Hematopoietic multipotent progenitor cell treated with erythropoietin and hydrocortisone succinate and interleukin-3 and kit ligand, for 15 days (in vitro differentiated cells): ENCODE measurements at regions not wholly inside any gene's neighbourhood (a gene's known extent, or its start where the extent isn't known, plus 50 kb on each side); places are given as distances from the start of the nearest gene placed in this dataset.
"Not testable (repeated sequence)": the region's sequence is repeated elsewhere in the genome, so short reads cannot be mapped to it uniquely, and the experiment has no call there.

Source experiments
- DNase-seq: peaks from one replicate; pipeline ENCODE4 v3.0.0-alpha.2; 2015; ENCODE audit warnings: low spot score

- no peak for DNase-seq
Observed at GRCh38 chr6:153984811-153985210, 54.2 kb upstream of the OPRM1 start.

- DNase-seq, result no peak
Observed at GRCh38 chr6:153980171-153980570, 58.9 kb upstream of the OPRM1 start.

DNA sequence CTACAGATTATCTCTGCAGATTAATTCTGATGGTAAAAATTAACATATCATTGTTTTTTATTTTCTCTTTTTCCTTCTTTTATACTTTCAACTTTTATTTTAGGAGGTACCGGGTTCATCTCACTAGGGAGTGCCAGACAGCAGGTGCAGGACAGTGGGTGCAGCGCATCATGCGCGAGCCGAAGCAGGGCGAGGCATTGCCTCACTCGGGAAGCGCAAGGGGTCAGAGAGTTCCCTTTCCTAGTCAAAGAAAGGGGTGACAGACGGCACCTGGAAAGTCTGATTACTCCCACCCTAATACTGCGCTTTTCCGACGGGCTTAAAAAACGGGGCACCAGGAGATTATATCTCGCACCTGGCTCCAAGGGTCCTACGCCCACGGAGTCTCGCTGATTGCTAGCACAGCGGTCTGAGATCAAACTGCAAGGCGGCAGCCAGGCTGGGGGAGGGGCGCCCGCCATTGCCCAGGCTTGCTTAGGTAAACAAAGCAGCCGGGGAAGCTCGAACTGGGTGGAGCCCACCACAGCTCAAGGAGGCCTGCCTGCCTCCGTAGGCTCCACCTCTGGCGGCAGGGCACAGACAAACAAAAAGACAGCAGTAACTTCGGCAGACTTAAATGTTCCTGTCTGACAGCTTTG is 60.0 kb upstream of the OPRM1 start:
- DNase-seq, result not testable (repeated sequence)

GRCh38 chr6:153976921-153977693 is 61.9 kb upstream of the OPRM1 start:
- no peak for DNase-seq

GRCh38 chr6:153966001-153966400 is 73.0 kb upstream of the OPRM1 start:
- DNase-seq, result no peak

GRCh38 chr6:153963352-153963751 is 75.7 kb upstream of the OPRM1 start:
- no peak for DNase-seq

DNA sequence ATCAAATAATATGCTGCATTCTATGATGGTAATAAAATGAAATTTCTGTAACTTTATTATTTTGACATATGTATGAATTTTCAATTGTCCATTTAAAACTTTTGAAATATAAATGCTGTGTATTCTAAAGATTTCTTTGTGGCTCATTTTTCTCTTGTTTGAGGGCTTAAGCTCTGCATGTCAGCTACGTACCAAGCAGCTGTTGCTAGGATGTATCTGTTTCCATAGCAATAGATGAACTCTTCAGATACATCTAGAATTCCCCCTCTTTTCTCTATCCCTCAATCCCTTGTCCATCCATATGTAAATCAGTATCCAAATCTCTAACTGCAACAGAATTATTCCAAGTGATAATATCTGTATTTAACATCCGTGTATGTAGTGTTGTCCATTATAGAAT is 76.5 kb upstream of the OPRM1 start:
- DNase-seq, result no peak

DNA sequence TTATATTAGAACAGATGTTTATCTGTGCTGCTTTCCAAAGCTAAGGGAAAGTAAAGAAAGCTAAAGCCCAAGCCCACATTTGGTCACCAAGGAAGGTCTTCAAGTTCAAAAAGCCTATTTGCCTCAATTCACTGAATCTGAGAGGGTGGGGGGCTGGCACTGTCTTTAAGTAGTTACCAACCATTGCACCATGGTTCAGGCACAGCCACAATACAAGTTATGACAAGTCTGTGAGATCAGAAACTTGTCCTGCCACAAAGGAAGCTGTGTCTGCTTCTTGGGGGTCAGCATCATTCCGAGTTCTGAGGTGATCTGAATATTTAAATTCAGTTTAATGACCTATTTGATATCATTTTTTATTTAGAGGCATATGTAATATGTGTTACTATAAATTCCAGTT is 78.3 kb upstream of the OPRM1 start:
- DNase-seq, result no peak

- no peak for DNase-seq
Observed at GRCh38 chr6:153960281-153960680, 78.8 kb upstream of the OPRM1 start.

DNA sequence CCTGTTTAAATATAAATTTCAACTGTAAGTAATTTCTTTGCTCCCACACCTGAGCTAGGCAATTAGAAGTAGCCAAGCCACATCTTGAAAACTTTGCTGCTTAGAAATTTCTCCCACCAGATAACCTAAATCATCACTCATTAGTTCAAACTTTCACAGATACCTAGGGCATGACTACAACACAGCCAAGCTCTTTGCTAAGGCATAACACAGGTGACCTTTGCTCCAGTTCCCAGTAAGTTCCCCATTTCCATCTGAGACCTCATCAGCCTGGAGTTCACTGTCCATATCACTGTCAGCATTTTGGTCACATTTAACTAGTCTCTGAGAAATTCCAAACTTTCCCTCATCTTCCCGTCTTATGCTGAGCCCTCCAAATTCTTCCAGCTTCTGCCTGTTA is 79.8 kb upstream of the OPRM1 start:
- no peak for DNase-seq

- DNase-seq, result no peak
Observed at GRCh38 chr6:153958860-153959259, 80.2 kb upstream of the OPRM1 start.

DNA sequence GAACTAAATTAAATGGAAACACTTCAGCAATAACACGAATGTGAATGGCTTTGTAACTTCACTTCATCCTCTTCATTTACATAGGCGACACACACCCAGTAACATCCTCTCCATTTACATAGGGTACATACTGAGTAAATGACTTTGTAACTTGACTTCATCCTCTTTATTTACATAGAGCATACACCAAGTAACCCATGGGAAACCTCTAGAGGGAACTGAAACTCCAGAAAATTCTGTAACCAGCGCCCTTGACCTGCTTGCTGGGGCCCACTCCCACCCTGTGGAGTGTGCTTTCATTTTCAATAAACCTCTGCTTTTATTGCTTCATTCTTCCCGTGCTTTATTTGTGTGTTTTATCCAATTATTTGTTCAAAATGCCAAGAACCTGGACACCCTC is 81.6 kb upstream of the OPRM1 start:
- no peak for DNase-seq

DNA sequence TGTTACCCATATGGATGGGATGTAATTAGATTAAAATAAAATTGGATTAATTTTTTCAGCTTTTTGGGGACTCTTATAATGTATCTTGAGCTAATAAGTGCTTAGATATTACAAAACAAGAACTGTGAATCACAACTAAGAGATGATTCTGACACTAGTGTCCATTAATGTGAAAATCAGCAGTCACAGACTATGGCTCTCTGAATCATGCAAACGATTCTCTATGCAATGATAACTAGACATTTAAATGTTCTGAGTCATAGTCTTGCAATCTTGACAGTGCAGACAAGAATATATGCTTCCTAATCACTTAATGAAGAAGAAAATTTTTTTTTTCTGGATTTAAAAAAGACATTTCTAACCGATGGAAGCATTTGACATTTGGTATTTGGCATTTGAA is 82.2 kb upstream of the OPRM1 start:
- DNase-seq, result no peak

GRCh38 chr6:153949616-153950015 is 89.4 kb upstream of the OPRM1 start:
- no peak for DNase-seq

DNA sequence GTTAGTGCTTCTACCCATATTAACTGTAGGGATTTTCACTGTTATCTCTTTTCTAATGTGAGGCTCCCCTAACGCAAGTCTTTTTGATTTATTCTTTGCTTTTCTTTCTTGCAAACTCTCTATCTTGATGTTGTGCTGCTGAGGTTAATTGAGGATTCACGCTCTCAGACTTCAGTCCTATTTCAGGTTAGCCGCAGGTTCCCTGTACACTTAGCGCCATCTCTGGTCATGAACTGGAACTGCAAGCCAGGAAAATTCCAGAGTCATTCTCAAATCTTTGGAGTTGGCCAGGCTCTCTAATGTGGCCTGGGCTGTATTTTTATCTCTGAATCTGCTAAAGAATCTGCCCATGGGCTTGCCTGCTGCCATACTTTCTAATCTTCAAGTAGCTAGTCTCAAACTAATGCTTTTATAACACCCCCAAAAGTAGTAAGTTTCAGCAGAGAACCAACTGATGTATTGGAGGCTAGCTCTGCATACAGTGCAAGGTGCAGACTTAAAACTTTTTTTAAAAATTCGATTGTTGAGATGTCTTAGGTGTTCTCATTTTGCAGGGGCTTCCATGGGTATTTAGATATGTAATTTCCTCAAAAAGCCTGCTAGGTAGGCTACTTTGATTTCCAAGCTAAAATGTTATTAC is 91.1 kb upstream of the OPRM1 start:
- DNase-seq, result peak; percentile 5

GRCh38 chr6:153944201-153944600 is 94.8 kb upstream of the OPRM1 start:
- no peak for DNase-seq

DNA sequence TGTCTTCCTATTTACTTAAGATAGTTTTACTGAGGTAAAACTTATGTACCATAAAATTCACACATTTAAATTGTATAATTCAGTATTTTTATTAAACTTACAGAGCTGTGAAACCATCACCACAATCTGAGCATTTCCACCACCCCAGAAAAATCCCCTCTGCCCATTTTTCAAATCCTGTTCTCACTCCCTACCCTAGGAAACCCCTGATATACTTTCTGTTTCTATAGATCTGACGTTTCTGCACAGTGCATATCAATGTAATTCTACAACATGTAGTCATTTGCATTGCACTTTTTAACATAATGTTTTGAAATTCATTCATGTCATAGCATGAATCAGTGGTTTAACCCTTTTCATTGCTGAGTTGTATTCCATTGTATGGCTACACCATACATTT is 96.7 kb upstream of the OPRM1 start:
- DNase-seq, result no peak

- DNase-seq, result no peak
Observed at GRCh38 chr6:153941768-153942167, 97.3 kb upstream of the OPRM1 start.

GRCh38 chr6:153938876-153939275 is 100.2 kb upstream of the OPRM1 start:
- DNase-seq, result no peak

- DNase-seq, result no peak
Observed at GRCh38 chr6:153931431-153931830, 107.6 kb upstream of the OPRM1 start.

DNA sequence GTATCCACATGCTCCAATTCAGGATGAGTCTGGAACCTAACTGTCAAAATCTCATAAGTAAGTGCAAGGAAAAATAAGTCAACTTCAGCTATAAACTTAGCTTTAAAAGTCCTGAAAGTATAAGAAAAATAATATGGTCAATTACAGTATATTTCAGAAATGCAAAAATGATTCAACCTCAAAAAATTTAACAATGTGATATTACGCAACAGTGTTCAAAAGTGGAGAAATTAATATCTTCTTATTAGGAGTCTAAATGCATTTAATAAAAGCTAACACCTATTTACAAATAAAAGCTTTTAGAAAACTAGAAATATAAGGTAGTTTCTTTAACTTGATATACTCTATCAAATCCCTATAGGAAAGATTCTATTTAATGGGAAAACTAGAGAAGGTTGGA is 111.2 kb upstream of the OPRM1 start:
- DNase-seq, result no peak

GRCh38 chr6:153898360-153899059 is 140.5 kb upstream of the OPRM1 start:
- no peak for DNase-seq

- no peak for DNase-seq
Observed at GRCh38 chr6:153882411-153882810, 156.6 kb upstream of the OPRM1 start.
